Activated CD4-positive, alpha-beta T cell treated with anti-CD3 and anti-CD28 coated beads, Interleukin-2, amount 10 ng/mL, durations not matched to agents 7 days and 5 days (primary cell): ENCODE measurements at regions not wholly inside any gene's neighbourhood (a gene's known extent, or its start where the extent isn't known, plus 50 kb on each side); places are given as distances from the start of the nearest gene placed in this dataset.
A peak's percentile ranks its signal among the peaks of the same experiment; 100 is the strongest.
"Not testable (repeated sequence)": the region's sequence is repeated elsewhere in the genome, so short reads cannot be mapped to it uniquely, and the experiment has no call there.

Experiments used
- CTCF ChIA-PET: fragments of 350-600 bp; sonication (Branson Sonifier 250); formaldehyde crosslinking; loops from one replicate; lab custom pipeline; 2021; ENCODE audit warnings: antibody characterized with exemption; lab: Charles Lee
- POLR2A ChIA-PET: fragments of 350-600 bp; sonication (Branson Sonifier 250); formaldehyde crosslinking; loops from one replicate; lab custom pipeline; 2021; ENCODE audit warnings: antibody characterized with exemption; lab: Charles Lee
- DNase-seq: peaks from one replicate; pipeline ENCODE4 v3.0.0-alpha.2; 2020
- H3K27ac Mint-ChIP-seq: one replicate; pipeline ENCODE4 v1.8.0; 2021; ENCODE audit warnings: mild to moderate bottlenecking, moderate library complexity, mixed read lengths
- H3K27me3 Mint-ChIP-seq: one replicate; pipeline ENCODE4 v1.8.0; 2021; ENCODE audit warnings: mixed read lengths
- H3K36me3 Mint-ChIP-seq: one replicate; pipeline ENCODE4 v1.8.0; 2021; ENCODE audit warnings: low read depth, mixed read lengths
- H3K4me1 Mint-ChIP-seq: one replicate; pipeline ENCODE4 v1.8.0; 2021; ENCODE audit warnings: mixed read lengths
- H3K4me3 Mint-ChIP-seq: one replicate; pipeline ENCODE4 v1.8.0; 2021; ENCODE audit warnings: mild to moderate bottlenecking, moderate library complexity, mixed read lengths
- H3K9me3 Mint-ChIP-seq: one replicate; pipeline ENCODE4 v1.8.0; 2021; ENCODE audit warnings: mixed read lengths

GRCh38 chr6:125379174-125379573 is 77.4 kb upstream of the HDDC2 start:
- no peaks in the 10 kb centered on the region for H3K4me1 Mint-ChIP-seq
- POLR2A ChIA-PET, result no interaction called here
- DNase-seq, result no peak
- H3K27me3 Mint-ChIP-seq, result peaks cover 30% of the 10 kb centered on the region
- CTCF ChIA-PET, result no interaction called here
- H3K36me3 Mint-ChIP-seq, result no peaks in the 10 kb centered on the region
- H3K9me3 Mint-ChIP-seq, result no peaks in the 10 kb centered on the region
- H3K27ac Mint-ChIP-seq, result no peak overlapping the region
- no peak overlapping the region for H3K4me3 Mint-ChIP-seq

- H3K4me3 Mint-ChIP-seq, result no peak overlapping the region
- POLR2A ChIA-PET, result no interaction called here
- H3K27ac Mint-ChIP-seq, result no peak overlapping the region
- H3K36me3 Mint-ChIP-seq, result no peaks in the 10 kb centered on the region
- no peaks in the 10 kb centered on the region for H3K9me3 Mint-ChIP-seq
- no peak for DNase-seq
- peaks cover 28% of the 10 kb centered on the region for H3K27me3 Mint-ChIP-seq
- CTCF ChIA-PET, result no interaction called here
- no peaks in the 10 kb centered on the region for H3K4me1 Mint-ChIP-seq
These were observed 78.7 kb upstream of the HDDC2 start for GRCh38 chr6:125380474-125380873.

DNA sequence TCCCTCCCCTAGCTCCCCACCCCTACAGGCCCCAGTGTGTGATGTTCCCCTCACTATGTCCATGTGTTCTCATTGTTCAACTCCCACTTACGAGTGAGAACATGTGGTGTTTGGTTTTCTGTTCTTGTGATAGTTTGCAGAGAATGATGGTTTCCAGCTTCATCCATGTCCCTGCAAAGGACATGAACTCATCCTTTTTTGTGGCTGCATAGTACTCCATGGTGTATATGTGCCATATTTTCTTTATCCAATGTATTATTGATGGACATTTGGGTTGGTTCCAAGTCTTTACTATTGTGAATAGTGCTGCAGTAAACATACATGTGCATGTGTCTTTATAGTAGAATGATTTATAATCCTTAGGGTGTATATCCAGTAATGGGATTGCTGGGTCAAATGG is 84.6 kb upstream of the HDDC2 start:
- DNase-seq, POLR2A ChIA-PET, H3K4me3 Mint-ChIP-seq, H3K27ac Mint-ChIP-seq, H3K36me3 Mint-ChIP-seq, H3K4me1 Mint-ChIP-seq, CTCF ChIA-PET, H3K9me3 Mint-ChIP-seq: not testable (repeated sequence)
- peaks cover 11% of the 10 kb centered on the region for H3K27me3 Mint-ChIP-seq

GRCh38 chr6:125392682-125393081 is 90.9 kb upstream of the HDDC2 start:
- H3K4me3 Mint-ChIP-seq, result no peak overlapping the region
- H3K4me1 Mint-ChIP-seq, result peaks cover 12% of the 10 kb centered on the region
- H3K36me3 Mint-ChIP-seq, result no peaks in the 10 kb centered on the region
- DNase-seq, result no peak
- H3K27me3 Mint-ChIP-seq, result peaks cover 5% of the 10 kb centered on the region
- no peaks in the 10 kb centered on the region for H3K9me3 Mint-ChIP-seq
- CTCF ChIA-PET, result no interaction called here
- POLR2A ChIA-PET, result no interaction called here
- H3K27ac Mint-ChIP-seq, result peak overlapping the region; percentile 32

- Mint-ChIP-seq H3K27me3 (peaks cover 5% of the 10 kb centered on the region), H3K9me3 (no peaks in the 10 kb centered on the region), H3K36me3 (no peaks in the 10 kb centered on the region), H3K4me3 (no peak overlapping the region), H3K4me1 (peaks cover 12% of the 10 kb centered on the region), H3K27ac (peak overlapping the region; percentile 1)
- no peak for DNase-seq
- ChIA-PET CTCF (no interaction called here), POLR2A (no interaction called here)
These were observed 91.7 kb upstream of the HDDC2 start for GRCh38 chr6:125393449-125393858.

- Mint-ChIP-seq H3K4me3 (no peak overlapping the region), H3K4me1 (no peaks in the 10 kb centered on the region), H3K27me3 (peaks cover 7% of the 10 kb centered on the region), H3K36me3 (no peaks in the 10 kb centered on the region), H3K9me3 (peaks cover 1% of the 10 kb centered on the region), H3K27ac (no peak overlapping the region)
- DNase-seq, result no peak
- POLR2A ChIA-PET, result no interaction called here
- CTCF ChIA-PET, result no interaction called here
These were observed 105.0 kb upstream of the HDDC2 start for GRCh38 chr6:125406741-125407140.

- H3K9me3 Mint-ChIP-seq, result no peaks in the 10 kb centered on the region
- H3K4me1 Mint-ChIP-seq, result no peaks in the 10 kb centered on the region
- no peak overlapping the region for H3K4me3 Mint-ChIP-seq
- ChIA-PET CTCF (no interaction called here), POLR2A (no interaction called here)
- H3K36me3 Mint-ChIP-seq, result no peaks in the 10 kb centered on the region
- H3K27ac Mint-ChIP-seq, result no peak overlapping the region
- DNase-seq, result no peak
- H3K27me3 Mint-ChIP-seq, result no peaks in the 10 kb centered on the region
These were observed 112.7 kb upstream of the HDDC2 start for GRCh38 chr6:125414507-125414906.

DNA sequence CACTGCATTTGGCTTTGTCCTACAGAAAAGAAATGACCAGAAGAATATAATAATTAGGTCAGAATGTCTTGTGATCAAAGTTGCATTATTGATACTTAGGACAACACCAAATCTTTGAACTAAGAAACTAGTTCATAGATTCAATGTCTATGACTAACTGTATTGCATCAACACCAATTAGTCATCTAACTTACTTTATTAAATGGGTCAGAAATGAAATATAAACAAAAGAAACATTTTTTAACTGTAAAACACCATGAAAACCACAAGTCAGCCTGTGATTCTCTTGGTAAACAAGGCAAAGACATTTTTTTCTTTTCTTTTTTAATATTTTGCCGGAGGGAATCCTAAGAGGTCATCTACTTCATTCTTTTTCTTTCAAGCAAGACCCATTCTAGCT is 114.1 kb upstream of the HDDC2 start:
- ChIA-PET CTCF (no interaction called here), POLR2A (no interaction called here)
- no peaks in the 10 kb centered on the region for H3K27me3 Mint-ChIP-seq
- no peak overlapping the region for H3K27ac Mint-ChIP-seq
- H3K9me3 Mint-ChIP-seq, result no peaks in the 10 kb centered on the region
- H3K4me1 Mint-ChIP-seq, result no peaks in the 10 kb centered on the region
- H3K4me3 Mint-ChIP-seq, result no peak overlapping the region
- no peak for DNase-seq
- H3K36me3 Mint-ChIP-seq, result no peaks in the 10 kb centered on the region

DNA sequence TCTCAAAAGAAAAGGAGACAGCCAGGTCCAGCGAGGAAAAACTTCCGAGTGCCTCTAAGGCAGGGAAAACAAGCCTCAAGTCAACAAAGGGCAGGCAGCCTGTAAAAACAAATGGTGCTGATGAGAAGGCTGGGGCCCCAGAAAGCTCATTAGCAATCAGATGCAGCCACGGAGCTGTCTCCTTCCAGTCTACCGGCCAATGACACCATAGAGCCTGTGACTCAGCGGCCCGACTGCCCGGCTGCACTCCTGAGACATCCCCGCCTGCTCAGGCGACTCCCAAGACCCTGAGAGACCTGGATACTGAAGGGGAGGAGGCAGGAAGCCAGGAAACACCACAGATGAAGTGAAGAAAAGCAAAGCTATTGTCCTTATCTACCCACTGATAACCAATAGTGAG is 120.1 kb upstream of the HDDC2 start:
- Mint-ChIP-seq H3K4me1 (no peaks in the 10 kb centered on the region), H3K27me3 (peaks cover 2% of the 10 kb centered on the region), H3K36me3 (no peaks in the 10 kb centered on the region), H3K9me3 (no peaks in the 10 kb centered on the region), H3K27ac (no peak overlapping the region), H3K4me3 (no peak overlapping the region)
- CTCF ChIA-PET, result no interaction called here
- DNase-seq, result no peak
- POLR2A ChIA-PET, result no interaction called here

GRCh38 chr6:125423047-125423446 is 121.3 kb upstream of the HDDC2 start:
- CTCF ChIA-PET, result no interaction called here
- Mint-ChIP-seq H3K4me1 (no peaks in the 10 kb centered on the region), H3K27ac (no peak overlapping the region), H3K27me3 (peaks cover 4% of the 10 kb centered on the region), H3K9me3 (no peaks in the 10 kb centered on the region), H3K36me3 (no peaks in the 10 kb centered on the region), H3K4me3 (no peak overlapping the region)
- POLR2A ChIA-PET, result no interaction called here
- DNase-seq, result no peak

GRCh38 chr6:125431971-125432370 is 130.2 kb upstream of the HDDC2 start:
- Mint-ChIP-seq H3K36me3 (no peaks in the 10 kb centered on the region), H3K4me3 (no peak overlapping the region), H3K27ac (no peak overlapping the region), H3K4me1 (no peaks in the 10 kb centered on the region), H3K9me3 (no peaks in the 10 kb centered on the region), H3K27me3 (peaks cover 5% of the 10 kb centered on the region)
- ChIA-PET CTCF (no interaction called here), POLR2A (no interaction called here)
- DNase-seq, result no peak

DNA sequence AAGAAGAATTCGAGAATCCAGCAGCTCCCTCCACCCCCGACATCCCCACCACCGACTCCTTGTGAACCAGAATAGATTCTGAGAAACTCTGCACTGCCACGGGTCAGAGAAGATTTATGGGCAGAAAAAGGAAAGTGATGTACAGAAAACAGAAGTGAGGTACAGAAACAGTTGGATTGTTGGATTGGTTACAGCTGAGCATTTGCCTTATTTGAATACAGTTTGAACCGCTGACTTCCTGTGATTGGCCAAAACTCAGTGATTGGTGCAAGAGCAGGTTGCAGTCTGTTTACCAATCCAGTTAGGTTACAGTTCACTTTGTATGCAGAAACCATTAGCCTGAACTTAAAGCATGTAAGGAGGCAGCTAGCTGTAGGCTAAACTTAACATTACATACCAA is 131.2 kb upstream of the HDDC2 start:
- H3K27me3 Mint-ChIP-seq, result peaks cover 6% of the 10 kb centered on the region
- H3K9me3 Mint-ChIP-seq, result no peaks in the 10 kb centered on the region
- no peak overlapping the region for H3K4me3 Mint-ChIP-seq
- H3K36me3 Mint-ChIP-seq, result no peaks in the 10 kb centered on the region
- H3K27ac Mint-ChIP-seq, result no peak overlapping the region
- no peak for DNase-seq
- POLR2A ChIA-PET, result no interaction called here
- H3K4me1 Mint-ChIP-seq, result no peaks in the 10 kb centered on the region
- CTCF ChIA-PET, result no interaction called here

DNA sequence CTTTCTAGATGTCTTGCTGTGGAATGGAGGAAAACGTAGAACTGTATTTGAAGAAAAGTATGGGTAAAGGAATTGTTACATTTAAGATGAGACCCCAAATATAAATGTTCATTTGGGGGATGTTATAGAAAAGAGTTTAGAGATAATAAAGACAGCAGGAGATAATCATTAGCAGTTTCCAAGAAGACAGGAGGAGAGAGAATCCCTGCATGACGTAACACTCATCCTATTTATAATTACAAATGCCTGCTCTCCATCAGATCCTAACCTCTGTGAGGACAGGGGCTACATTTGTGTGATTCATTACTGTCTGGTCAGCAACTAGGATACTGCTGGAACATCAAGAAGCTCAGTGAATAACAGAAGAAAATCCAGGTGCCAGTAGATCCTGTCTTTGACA is 133.0 kb upstream of the HDDC2 start:
- H3K27me3 Mint-ChIP-seq, result peaks cover 8% of the 10 kb centered on the region
- no peaks in the 10 kb centered on the region for H3K36me3 Mint-ChIP-seq
- ChIA-PET POLR2A (no interaction called here), CTCF (no interaction called here)
- no peak overlapping the region for H3K27ac Mint-ChIP-seq
- no peak overlapping the region for H3K4me3 Mint-ChIP-seq
- no peak for DNase-seq
- H3K4me1 Mint-ChIP-seq, result no peaks in the 10 kb centered on the region
- no peaks in the 10 kb centered on the region for H3K9me3 Mint-ChIP-seq

DNA sequence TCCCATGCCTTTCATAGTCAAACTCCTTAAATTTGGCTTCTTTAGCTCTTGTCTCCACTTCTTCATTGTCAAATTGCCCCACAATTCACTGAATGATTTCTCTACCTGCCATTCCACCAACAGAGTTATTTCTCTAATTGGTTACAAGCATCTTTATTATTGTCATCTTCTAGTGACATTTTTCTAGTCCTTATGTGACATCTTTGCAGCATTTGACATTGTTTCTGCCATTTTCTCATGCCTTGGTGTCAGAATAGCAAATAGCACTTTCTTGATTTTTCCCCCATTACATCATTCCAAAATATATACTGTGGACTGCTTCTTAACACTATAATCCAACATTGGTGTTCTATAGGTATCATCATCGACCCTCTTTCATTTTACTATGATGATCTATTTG is 137.7 kb upstream of the HDDC2 start:
- no peak for DNase-seq
- no peaks in the 10 kb centered on the region for H3K36me3 Mint-ChIP-seq
- H3K4me3 Mint-ChIP-seq, result no peak overlapping the region
- CTCF ChIA-PET, result no interaction called here
- no peak overlapping the region for H3K27ac Mint-ChIP-seq
- no peaks in the 10 kb centered on the region for H3K4me1 Mint-ChIP-seq
- H3K27me3 Mint-ChIP-seq, result peaks cover 6% of the 10 kb centered on the region
- H3K9me3 Mint-ChIP-seq, result no peaks in the 10 kb centered on the region
- POLR2A ChIA-PET, result no interaction called here
